WTC11 (cell line): ENCODE measurements at regions not wholly inside any gene's neighbourhood (a gene's known extent, or its start where the extent isn't known, plus 50 kb on each side); places are given as distances from the start of the nearest gene placed in this dataset.

Experiments
- ATAC-seq: fragments of 200-7000 bp; cut with Tn5 transposase; 2 replicates; pipeline ENCODE4 v1.10.0; 2021; ENCODE audit warnings: mild to moderate bottlenecking, moderate library complexity
- CTCF ChIA-PET: fragments of 300-600 bp; sonication (Branson Sonifier 250); formaldehyde crosslinking; loops from one replicate; lab custom pipeline; 2021; ENCODE audit warnings: antibody characterized with exemption; lab: Charles Lee
- POLR2A ChIA-PET: fragments of 350-600 bp; sonication (Branson Sonifier 250); formaldehyde crosslinking; loops from one replicate; lab custom pipeline; 2021; ENCODE audit warnings: antibody characterized with exemption; lab: Charles Lee
- DNase-seq: peaks from one replicate; pipeline ENCODE4 v3.0.0; 2021; ENCODE audit warnings: low spot score
- H3K27ac Mint-ChIP-seq: 2 replicates; pipeline ENCODE4 v1.8.0; 2021; ENCODE audit warnings: mixed read lengths
- H3K27me3 Mint-ChIP-seq: 2 replicates; pipeline ENCODE4 v1.8.0; 2021; ENCODE audit warnings: low read depth, mild to moderate bottlenecking, moderate library complexity, mixed read lengths
- H3K36me3 Mint-ChIP-seq: 2 replicates; pipeline ENCODE4 v1.8.0; 2021; ENCODE audit warnings: mixed read lengths
- H3K4me1 Mint-ChIP-seq: 2 replicates; pipeline ENCODE4 v1.8.0; 2022; ENCODE audit warnings: mixed read lengths
- H3K4me3 Mint-ChIP-seq: 2 replicates; pipeline ENCODE4 v1.8.0; 2021; ENCODE audit warnings: mild to moderate bottlenecking, moderate library complexity, mixed read lengths
- H3K9me3 Mint-ChIP-seq: 2 replicates; pipeline ENCODE4 v1.8.0; 2021; ENCODE audit warnings: mixed read lengths
- ATF2 ChIP-seq: sonication (generic); formaldehyde crosslinking; IDR thresholded peaks from 2 replicates; pipeline ENCODE4 v1.8.1; 2022; ENCODE audit warnings: low read depth, missing genetic modification reagents, borderline replicate concordance
- ATF3 ChIP-seq: sonication (generic); formaldehyde crosslinking; conservative IDR thresholded peaks from 2 replicates; pipeline ENCODE4 v1.8.1; 2022; ENCODE audit warnings: mild to moderate bottlenecking, missing genetic modification reagents
- CBFB ChIP-seq: sonication (generic); formaldehyde crosslinking; IDR thresholded peaks from 2 replicates; pipeline ENCODE4 v1.8.1; 2022; ENCODE audit warnings: mild to moderate bottlenecking, low read depth, missing genetic modification reagents
- CDX4 ChIP-seq: fragments of 250-450 bp; sonication (Bioruptor Pico); IDR thresholded peaks from 2 replicates; pipeline ENCODE4 v1.9.0; 2021; ENCODE audit warnings: moderate library complexity, mild to moderate bottlenecking, inconsistent platforms, borderline replicate concordance
- E2F4 ChIP-seq: sonication (generic); formaldehyde crosslinking; IDR thresholded peaks from 2 replicates; pipeline ENCODE4 v1.8.1; 2022; ENCODE audit warnings: low read depth, mild to moderate bottlenecking, moderate library complexity, missing genetic modification reagents, borderline replicate concordance
- E2F5 ChIP-seq: sonication (generic); formaldehyde crosslinking; IDR thresholded peaks from 2 replicates; pipeline ENCODE4 v1.8.1; 2022; ENCODE audit warnings: mild to moderate bottlenecking, moderate library complexity, missing genetic modification reagents
- FOXJ3 ChIP-seq: sonication (generic); formaldehyde crosslinking; IDR thresholded peaks from 2 replicates; pipeline ENCODE4 v1.9.0; 2021; ENCODE audit warnings: missing genetic modification reagents, mild to moderate bottlenecking, borderline replicate concordance
- FOXK1 ChIP-seq: sonication (generic); formaldehyde crosslinking; IDR thresholded peaks from 2 replicates; pipeline ENCODE4 v1.8.0; 2022; ENCODE audit warnings: mild to moderate bottlenecking, moderate library complexity, missing genetic modification reagents
- GABPB1 ChIP-seq: sonication (generic); formaldehyde crosslinking; IDR thresholded peaks from 2 replicates; pipeline ENCODE4 v1.8.1; 2023; ENCODE audit warnings: mild to moderate bottlenecking, missing genetic modification reagents
- MYBL2 ChIP-seq: sonication (generic); formaldehyde crosslinking; IDR thresholded peaks from 2 replicates; pipeline ENCODE4 v1.8.1; 2023; ENCODE audit warnings: mild to moderate bottlenecking, moderate library complexity, missing genetic modification reagents
- NFATC4 ChIP-seq: fragments of 250-450 bp; sonication (Bioruptor Pico); IDR thresholded peaks from 2 replicates; pipeline ENCODE4 v1.9.0; 2021; ENCODE audit warnings: mild to moderate bottlenecking
- NFE2L1 ChIP-seq: sonication (generic); formaldehyde crosslinking; IDR thresholded peaks from 2 replicates; pipeline ENCODE4 v1.8.1; 2023; ENCODE audit warnings: missing genetic modification reagents
- NFYB ChIP-seq: sonication (generic); formaldehyde crosslinking; conservative IDR thresholded peaks from 2 replicates; pipeline ENCODE4 v1.8.0; 2022; ENCODE audit warnings: low read depth, missing genetic modification reagents
- SMAD3 ChIP-seq: sonication (generic); formaldehyde crosslinking; IDR thresholded peaks from 2 replicates; pipeline ENCODE4 v1.8.0; 2022; ENCODE audit warnings: missing genetic modification reagents, mild to moderate bottlenecking, borderline replicate concordance
- SMAD4 ChIP-seq: sonication (generic); formaldehyde crosslinking; IDR thresholded peaks from 2 replicates; pipeline ENCODE4 v1.8.0; 2022; ENCODE audit warnings: mild to moderate bottlenecking, missing genetic modification reagents
- SOX15 ChIP-seq: fragments of 250-450 bp; sonication (Bioruptor Pico); IDR thresholded peaks from 2 replicates; pipeline ENCODE4 v1.9.0; 2021; ENCODE audit warnings: mild to moderate bottlenecking
- STAT6 ChIP-seq: sonication (generic); formaldehyde crosslinking; conservative IDR thresholded peaks from 2 replicates; pipeline ENCODE4 v1.8.1; 2023; ENCODE audit warnings: mild to moderate bottlenecking, low read depth, missing genetic modification reagents, moderate library complexity
- TP53 ChIP-seq: sonication (generic); formaldehyde crosslinking; IDR thresholded peaks from 2 replicates; pipeline ENCODE4 v1.8.1; 2023; ENCODE audit warnings: mild to moderate bottlenecking, missing genetic modification reagents
- ZNF232 ChIP-seq: sonication (generic); formaldehyde crosslinking; IDR thresholded peaks from 2 replicates; pipeline ENCODE4 v1.8.0; 2022; ENCODE audit warnings: mild to moderate bottlenecking, missing genetic modification reagents
- ZNF317 ChIP-seq: sonication (generic); formaldehyde crosslinking; IDR thresholded peaks from 2 replicates; pipeline ENCODE4 v1.8.1; 2023; ENCODE audit warnings: low read depth, mild to moderate bottlenecking, moderate library complexity, missing genetic modification reagents, borderline replicate concordance
- ZNF532 ChIP-seq: fragments of 250-450 bp; sonication (Bioruptor Pico); IDR thresholded peaks from 2 replicates; pipeline ENCODE4 v1.9.0; 2021; ENCODE audit warnings: mild to moderate bottlenecking, borderline replicate concordance
- ZNF671 ChIP-seq: fragments of 250-450 bp; sonication (Bioruptor Pico); IDR thresholded peaks from 2 replicates; pipeline ENCODE4 v1.8.0; 2021; ENCODE audit warnings: mild to moderate bottlenecking

GRCh38 chr5:133876266-133876665 is 92.2 kb downstream of the C5orf15 start:
- Mint-ChIP-seq H3K27me3 (no peaks in the 10 kb centered on the region), H3K9me3 (peaks cover 27% of the 10 kb centered on the region), H3K4me3 (no peak overlapping the region), H3K27ac (no peak overlapping the region), H3K36me3 (peaks cover 11% of the 10 kb centered on the region), H3K4me1 (peaks cover 19% of the 10 kb centered on the region)
- TF ChIP-seq TP53 (CRISPR knock-in tag) (no peak), ZNF671 (CRISPR knock-in tag) (no peak), ATF3 (CRISPR knock-in tag) (no peak), ZNF532 (CRISPR knock-in tag) (no peak), E2F4 (CRISPR knock-in tag) (no peak), MYBL2 (CRISPR knock-in tag) (no peak), NFATC4 (CRISPR knock-in tag) (no peak), CDX4 (no peak)
- POLR2A ChIA-PET: no interaction called here
- CTCF ChIA-PET: interaction anchor here (0.9 kb wide), 1 partner anchor 122 kb away, joined by 3 read pairs; no protein-coding TSS in a partner anchor
- ATAC-seq (no peak), DNase-seq (no peak)

GRCh38 chr5:133875179-133875578 is 93.2 kb downstream of the C5orf15 start:
- ATAC-seq: no peak
- DNase-seq: no peak
- ChIA-PET POLR2A (no interaction called here), CTCF (no interaction called here)
- peaks cover 18% of the 10 kb centered on the region for H3K4me1 Mint-ChIP-seq
- H3K4me3 Mint-ChIP-seq: no peak overlapping the region
- H3K36me3 Mint-ChIP-seq: peaks cover 11% of the 10 kb centered on the region
- peaks cover 23% of the 10 kb centered on the region for H3K9me3 Mint-ChIP-seq
- no peak overlapping the region for H3K27ac Mint-ChIP-seq
- no peaks in the 10 kb centered on the region for H3K27me3 Mint-ChIP-seq
- TF ChIP-seq CBFB (no peak), ZNF232 (CRISPR knock-in tag) (no peak), FOXJ3 (CRISPR knock-in tag) (no peak), STAT6 (CRISPR knock-in tag) (no peak), FOXK1 (CRISPR knock-in tag) (no peak), SMAD3 (no peak), GABPB1 (CRISPR knock-in tag) (no peak), NFE2L1 (CRISPR knock-in tag) (no peak), ATF2 (CRISPR knock-in tag) (no peak), SOX15 (CRISPR knock-in tag) (no peak), E2F5 (CRISPR knock-in tag) (no peak), NFYB (CRISPR knock-in tag) (no peak), SMAD4 (CRISPR knock-in tag) (no peak), ZNF317 (CRISPR knock-in tag) (no peak), ATF3 (CRISPR knock-in tag) (no peak)
